AG04449 (cell line): ENCODE measurements at regions not wholly inside any gene's neighbourhood (a gene's known extent, or its start where the extent isn't known, plus 50 kb on each side); places are given as distances from the start of the nearest gene placed in this dataset.
A peak's percentile ranks its signal among the peaks of the same experiment; 100 is the strongest.

Experiments used
- CTCF ChIA-PET: fragments of 350-600 bp; formaldehyde crosslinking; extraction: SDS; loops from one replicate; lab custom pipeline; 2021; ENCODE audit warnings: antibody characterized with exemption; lab: Yijun Ruan, JAX
- POLR2A ChIA-PET: fragments of 400-600, 350-600 bp; formaldehyde crosslinking; extraction: SDS; loops from one replicate; lab custom pipeline; 2020; ENCODE audit warnings: antibody characterized with exemption, inconsistent platforms; lab: Yijun Ruan, JAX
- DNase-seq: peaks from one replicate; pipeline ENCODE4 v3.0.0-alpha.2; 2010; ENCODE audit warnings: low read depth, low spot score
- H3K4me3 ChIP-seq: 2 replicates; pipeline ENCODE4 v1.5.1; 2011; ENCODE audit warnings: low read depth, mild to moderate bottlenecking, control low read depth, low read length
- CTCF ChIP-seq: IDR thresholded peaks from one replicate; pipeline ENCODE4 v1.5.1; 2011; ENCODE audit warnings: mild to moderate bottlenecking, moderate library complexity, low read length, control low read depth, inconsistent platforms; ENCODE audit not compliant: insufficient read depth; ENCODE audit errors: missing control alignments

- ChIA-PET CTCF (interaction anchor here (0.7 to 1.0 kb wide), 3 partner anchors 10 to 79 kb away, joined by 3 read pairs; no protein-coding TSS in a partner anchor), POLR2A (interaction anchor here (0.6 kb wide), 1 partner anchor 46 kb away, joined by 3 read pairs; no protein-coding TSS in a partner anchor)
- no peak overlapping the region for H3K4me3 ChIP-seq
- peak; percentile 70 for DNase-seq
- TF ChIP-seq CTCF, result no peak
These were observed 53.9 kb upstream of the TENM3 start for GRCh38 chr4:182189103-182189878.

- H3K4me3 ChIP-seq, result no peak overlapping the region
- ChIA-PET POLR2A (no interaction called here), CTCF (no interaction called here)
- DNase-seq, result no peak
- TF ChIP-seq CTCF, result no peak
These were observed 52.9 kb upstream of the TENM3 start for GRCh38 chr4:182190306-182190705.

GRCh38 chr4:182192511-182193181, 50.6 kb upstream of the TENM3 start:
- ChIA-PET CTCF (interaction anchor here (1.7 kb wide), 1 partner anchor 19 kb away, joined by 4 read pairs; no protein-coding TSS in a partner anchor), POLR2A (no interaction called here)
- TF ChIP-seq CTCF, result no peak
- peak; percentile 63 for DNase-seq
- H3K4me3 ChIP-seq, result no peak overlapping the region

- H3K4me3 ChIP-seq, result no peak overlapping the region
- no peak for DNase-seq
- no peak for TF ChIP-seq CTCF
- POLR2A ChIA-PET, result no interaction called here
- CTCF ChIA-PET, result interaction anchor here (1.7 kb wide), 1 partner anchor 18 kb away, joined by 4 read pairs; no protein-coding TSS in a partner anchor
These were observed 49.9 kb upstream of the TENM3 start for GRCh38 chr4:182193311-182193710.
